HEK293 (cell line): ENCODE measurements at regions not wholly inside any gene's neighbourhood (a gene's known extent, or its start where the extent isn't known, plus 50 kb on each side); places are given as distances from the start of the nearest gene placed in this dataset.

Source experiments
- CTCF ChIA-PET: fragments of 350-600 bp; formaldehyde crosslinking; extraction: SDS; loops from one replicate; lab custom pipeline; 2021; ENCODE audit warnings: antibody characterized with exemption; lab: Yijun Ruan, JAX
- POLR2A ChIA-PET: fragments of 300-600 bp; formaldehyde crosslinking; extraction: SDS; loops from one replicate; lab custom pipeline; 2020; ENCODE audit warnings: antibody characterized with exemption, inconsistent platforms; lab: Yijun Ruan, JAX
- H3K27ac ChIP-seq: fragments of 200-500 bp; sonication (Bioruptor generic); 2 replicates; pipeline ENCODE4 v1.5.1; 2014; ENCODE audit warnings: low read depth, low read length, control low read depth, inconsistent platforms; ENCODE audit errors: extremely low read depth
- H3K36me3 ChIP-seq, 2 experiments: fragments of 200-500 bp in 1 of 2; sonication (Bioruptor generic) in 1 of 2; 1 replicate in 1 of 2; 2 replicates in 1 of 2; pipeline ENCODE4 v1.5.1; 2014 to 2017; ENCODE audit warnings: inconsistent platforms in 2 of 2, low read length in 2 of 2; ENCODE audit not compliant: control insufficient read depth in 2 of 2, insufficient read depth in 1 of 2
- H3K4me1 ChIP-seq: fragments of 200-500 bp; sonication (Bioruptor generic); 2 replicates; pipeline ENCODE4 v1.5.1; 2014; ENCODE audit warnings: mild to moderate bottlenecking, low read length, inconsistent platforms; ENCODE audit not compliant: control insufficient read depth, insufficient read depth
- H3K4me3 ChIP-seq: 2 replicates; pipeline ENCODE4 v1.5.1; 2011; ENCODE audit warnings: low read depth, mild to moderate bottlenecking, control low read depth, low read length, moderate library complexity
- H3K9me3 ChIP-seq: fragments of 200-500 bp; sonication (Bioruptor generic); 2 replicates; pipeline ENCODE4 v1.5.1; 2014; ENCODE audit warnings: low read depth, low read length, inconsistent platforms; ENCODE audit not compliant: control insufficient read depth, insufficient read depth
- HOXC10 ChIP-seq: sonication (generic); formaldehyde crosslinking; IDR thresholded peaks from 2 replicates; pipeline ENCODE4 v1.8.1; 2023; ENCODE audit warnings: mild to moderate bottlenecking, missing genetic modification reagents
- KLF16 ChIP-seq: fragments of 450-650 bp; formaldehyde crosslinking; IDR thresholded peaks from 2 replicates; pipeline ENCODE4 v1.5.1; 2017; ENCODE audit warnings: missing biosample characterization, missing genetic modification characterization
- KLF8 ChIP-seq: fragments of 450-650 bp; formaldehyde crosslinking; IDR thresholded peaks from 2 replicates; pipeline ENCODE4 v1.5.1; 2016; ENCODE audit warnings: missing biosample characterization, missing genetic modification characterization
- OSR2 ChIP-seq: fragments of 450-650 bp; formaldehyde crosslinking; IDR thresholded peaks from 2 replicates; pipeline ENCODE4 v1.5.1; 2016; ENCODE audit warnings: missing biosample characterization, missing genetic modification characterization
- YY1 ChIP-seq: fragments of 450-650 bp; formaldehyde crosslinking; IDR thresholded peaks from 2 replicates; pipeline ENCODE4 v1.5.1; 2018; ENCODE audit warnings: missing biosample characterization, missing genetic modification characterization
- ZBTB7A ChIP-seq: fragments of 450-650 bp; formaldehyde crosslinking; IDR thresholded peaks from 2 replicates; pipeline ENCODE4 v1.5.1; 2016; ENCODE audit warnings: low read depth, missing biosample characterization, missing genetic modification characterization
- ZFP37 ChIP-seq: fragments of 450-650 bp; formaldehyde crosslinking; IDR thresholded peaks from 2 replicates; pipeline ENCODE4 v1.5.1; 2016; ENCODE audit warnings: missing biosample characterization, missing genetic modification characterization
- ZFP41 ChIP-seq: fragments of 450-650 bp; formaldehyde crosslinking; IDR thresholded peaks from 2 replicates; pipeline ENCODE4 v1.5.1; 2016; ENCODE audit warnings: missing biosample characterization, missing genetic modification characterization, borderline replicate concordance
- ZNF112 ChIP-seq: fragments of 450-650 bp; formaldehyde crosslinking; IDR thresholded peaks from 2 replicates; pipeline ENCODE4 v1.5.0; 2017; ENCODE audit warnings: missing biosample characterization, missing genetic modification characterization
- ZNF157 ChIP-seq: fragments of 450-650 bp; formaldehyde crosslinking; IDR thresholded peaks from 2 replicates; pipeline ENCODE4 v1.5.1; 2016; ENCODE audit warnings: missing biosample characterization, missing genetic modification characterization
- ZNF214 ChIP-seq: fragments of 450-650 bp; formaldehyde crosslinking; IDR thresholded peaks from 2 replicates; pipeline ENCODE4 v1.5.1; 2017; ENCODE audit warnings: missing biosample characterization, mild to moderate bottlenecking, missing genetic modification characterization, borderline replicate concordance
- ZNF341 ChIP-seq: fragments of 450-650 bp; formaldehyde crosslinking; IDR thresholded peaks from 2 replicates; pipeline ENCODE4; 2016; ENCODE audit warnings: low read depth, missing biosample characterization, missing genetic modification characterization
- ZNF350 ChIP-seq: fragments of 450-650 bp; formaldehyde crosslinking; IDR thresholded peaks from 2 replicates; pipeline ENCODE4 v1.5.0; 2017; ENCODE audit warnings: missing biosample characterization, mild to moderate bottlenecking, missing genetic modification characterization
- ZNF394 ChIP-seq: fragments of 450-650 bp; formaldehyde crosslinking; IDR thresholded peaks from 2 replicates; pipeline ENCODE4 v1.5.1; 2016; ENCODE audit warnings: missing biosample characterization, missing genetic modification characterization, mild to moderate bottlenecking, moderate library complexity, borderline replicate concordance
- ZNF404 ChIP-seq: fragments of 450-650 bp; formaldehyde crosslinking; IDR thresholded peaks from 2 replicates; pipeline ENCODE4 v1.5.1; 2017; ENCODE audit warnings: missing biosample characterization, missing genetic modification characterization
- ZNF423 ChIP-seq: fragments of 450-650 bp; formaldehyde crosslinking; IDR thresholded peaks from 2 replicates; pipeline ENCODE4 v1.5.1; 2016; ENCODE audit warnings: missing biosample characterization, missing genetic modification characterization
- ZNF514 ChIP-seq: fragments of 450-650 bp; formaldehyde crosslinking; IDR thresholded peaks from 2 replicates; pipeline ENCODE4 v1.5.1; 2016; ENCODE audit warnings: missing biosample characterization, missing genetic modification characterization
- ZNF544 ChIP-seq: fragments of 450-650 bp; formaldehyde crosslinking; IDR thresholded peaks from 2 replicates; pipeline ENCODE4 v1.5.0; 2017; ENCODE audit warnings: missing biosample characterization, missing genetic modification characterization
- ZNF558 ChIP-seq: fragments of 450-650 bp; formaldehyde crosslinking; IDR thresholded peaks from 2 replicates; pipeline ENCODE4 v1.5.1; 2016; ENCODE audit warnings: missing biosample characterization, missing genetic modification characterization
- ZNF571 ChIP-seq: fragments of 450-650 bp; formaldehyde crosslinking; IDR thresholded peaks from 2 replicates; pipeline ENCODE4 v1.5.0; 2017; ENCODE audit warnings: missing biosample characterization, missing genetic modification characterization
- ZNF600 ChIP-seq: fragments of 450-650 bp; formaldehyde crosslinking; IDR thresholded peaks from 2 replicates; pipeline ENCODE4 v1.5.1; 2016; ENCODE audit warnings: missing biosample characterization, missing genetic modification characterization
- ZNF621 ChIP-seq: fragments of 450-650 bp; formaldehyde crosslinking; IDR thresholded peaks from 2 replicates; pipeline ENCODE4 v1.5.1; 2017; ENCODE audit warnings: missing biosample characterization, missing genetic modification characterization
- ZNF654 ChIP-seq: fragments of 450-650 bp; formaldehyde crosslinking; IDR thresholded peaks from 2 replicates; pipeline ENCODE4 v1.5.1; 2016; ENCODE audit warnings: low read depth, missing biosample characterization, missing genetic modification characterization
- ZNF664 ChIP-seq: fragments of 450-650 bp; formaldehyde crosslinking; IDR thresholded peaks from 2 replicates; pipeline ENCODE4 v1.5.1; 2016; ENCODE audit warnings: missing biosample characterization, missing genetic modification characterization
- ZNF747 ChIP-seq: fragments of 450-650 bp; formaldehyde crosslinking; IDR thresholded peaks from 2 replicates; pipeline ENCODE4 v1.5.1; 2016; ENCODE audit warnings: missing biosample characterization, missing genetic modification characterization
- ZNF777 ChIP-seq: fragments of 450-650 bp; formaldehyde crosslinking; IDR thresholded peaks from 2 replicates; pipeline ENCODE4 v1.5.1; 2017; ENCODE audit warnings: missing biosample characterization, missing genetic modification characterization, borderline replicate concordance
- ZNF843 ChIP-seq: fragments of 450-650 bp; formaldehyde crosslinking; IDR thresholded peaks from 2 replicates; pipeline ENCODE4 v1.5.1; 2016; ENCODE audit warnings: missing biosample characterization, missing genetic modification characterization
- ZSCAN16 ChIP-seq: fragments of 450-650 bp; formaldehyde crosslinking; IDR thresholded peaks from 2 replicates; pipeline ENCODE4 v1.5.1; 2016; ENCODE audit warnings: missing biosample characterization, missing genetic modification characterization
- TF ChIP-seq, protein P1 (sequence below): fragments of 450-650 bp; formaldehyde crosslinking; IDR thresholded peaks from 2 replicates; pipeline ENCODE4 v1.5.1; 2016; ENCODE audit warnings: missing biosample characterization, missing genetic modification characterization
- TF ChIP-seq, protein P2 (sequence below): fragments of 450-650 bp; formaldehyde crosslinking; IDR thresholded peaks from 2 replicates; pipeline ENCODE4 v1.5.1; 2016; ENCODE audit warnings: missing biosample characterization, missing genetic modification characterization
- TF ChIP-seq, protein P3 (sequence below): fragments of 450-650 bp; formaldehyde crosslinking; IDR thresholded peaks from 2 replicates; pipeline ENCODE4 v1.5.1; 2016; ENCODE audit warnings: missing biosample characterization, missing genetic modification characterization

DNA sequence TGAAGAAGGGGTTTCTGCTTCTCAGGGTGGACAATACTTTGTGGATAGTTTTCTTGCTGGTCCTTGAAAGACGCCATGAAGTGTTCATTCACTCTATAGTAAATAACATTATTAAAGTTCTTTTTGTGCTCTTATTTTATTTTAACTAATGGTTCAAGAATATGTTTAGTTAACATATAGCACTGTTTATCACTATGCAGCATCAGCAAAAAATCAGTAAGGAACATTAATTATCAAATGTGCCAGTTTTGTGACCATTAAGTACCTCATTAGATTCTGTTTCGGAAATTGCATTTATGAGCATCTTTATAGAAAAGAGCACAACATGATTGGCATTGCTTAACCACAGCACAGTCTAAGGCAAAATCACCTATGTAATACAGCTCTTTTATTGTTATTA is 385.6 kb downstream of the LMO4 start:
- Histone ChIP-seq H3K36me3 (no peaks in the 10 kb centered on the region), H3K27ac (no peak overlapping the region), H3K9me3 (no peaks in the 10 kb centered on the region), H3K4me3 (no peak overlapping the region), H3K4me1 (peaks cover 21% of the 10 kb centered on the region)
- ChIA-PET CTCF (interaction anchor here (0.6 to 2.2 kb wide), 4 partner anchors 99 to 963 kb away, joined by 3 to 8 read pairs (median 4); no protein-coding TSS in a partner anchor), POLR2A (no interaction called here)
- TF ChIP-seq ZNF747 (tag by site-specific recombination) (no peak), ZNF600 (tag by site-specific recombination) (no peak), ZNF621 (tag by site-specific recombination) (no peak), YY1 (tag by site-specific recombination) (no peak), ZNF423 (tag by site-specific recombination) (no peak), ZNF558 (tag by site-specific recombination) (no peak), ZFP41 (tag by site-specific recombination) (no peak), ZNF571 (tag by site-specific recombination) (no peak), OSR2 (tag by site-specific recombination) (no peak), ZNF654 (tag by site-specific recombination) (no peak), ZNF157 (no peak)
- TF ChIP-seq, protein P1, sequence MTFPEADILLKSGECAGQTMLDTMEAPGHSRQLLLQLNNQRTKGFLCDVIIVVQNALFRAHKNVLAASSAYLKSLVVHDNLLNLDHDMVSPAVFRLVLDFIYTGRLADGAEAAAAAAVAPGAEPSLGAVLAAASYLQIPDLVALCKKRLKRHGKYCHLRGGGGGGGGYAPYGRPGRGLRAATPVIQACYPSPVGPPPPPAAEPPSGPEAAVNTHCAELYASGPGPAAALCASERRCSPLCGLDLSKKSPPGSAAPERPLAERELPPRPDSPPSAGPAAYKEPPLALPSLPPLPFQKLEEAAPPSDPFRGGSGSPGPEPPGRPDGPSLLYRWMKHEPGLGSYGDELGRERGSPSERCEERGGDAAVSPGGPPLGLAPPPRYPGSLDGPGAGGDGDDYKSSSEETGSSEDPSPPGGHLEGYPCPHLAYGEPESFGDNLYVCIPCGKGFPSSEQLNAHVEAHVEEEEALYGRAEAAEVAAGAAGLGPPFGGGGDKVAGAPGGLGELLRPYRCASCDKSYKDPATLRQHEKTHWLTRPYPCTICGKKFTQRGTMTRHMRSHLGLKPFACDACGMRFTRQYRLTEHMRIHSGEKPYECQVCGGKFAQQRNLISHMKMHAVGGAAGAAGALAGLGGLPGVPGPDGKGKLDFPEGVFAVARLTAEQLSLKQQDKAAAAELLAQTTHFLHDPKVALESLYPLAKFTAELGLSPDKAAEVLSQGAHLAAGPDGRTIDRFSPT (tag by site-specific recombination) = no peak

DNA sequence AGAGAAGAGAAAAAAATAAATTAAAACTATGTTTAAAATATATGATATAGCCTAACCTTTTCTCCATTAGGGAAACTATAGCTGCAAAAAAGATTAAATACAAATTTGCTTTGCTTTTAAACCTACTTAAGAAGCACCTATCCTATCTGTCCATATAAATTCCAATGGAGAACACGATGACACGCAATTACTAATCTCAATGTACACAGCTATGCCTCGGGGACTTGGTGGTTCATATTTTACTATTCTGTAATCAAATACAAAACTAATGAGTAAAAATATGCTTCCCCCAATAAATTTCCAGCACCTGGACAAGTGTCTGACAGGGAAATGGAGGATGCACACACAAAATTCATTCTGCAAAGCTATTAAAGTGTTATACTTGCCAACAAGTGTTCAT is 386.4 kb downstream of the LMO4 start:
- Histone ChIP-seq H3K36me3 (no peaks in the 10 kb centered on the region), H3K9me3 (no peaks in the 10 kb centered on the region), H3K4me3 (no peak overlapping the region)
- CTCF ChIA-PET = interaction anchor here (0.7 kb wide), 1 partner anchor 434 kb away, joined by 3 read pairs; no protein-coding TSS in a partner anchor
- TF ChIP-seq ZNF571 (tag by site-specific recombination) (no peak), ZSCAN16 (tag by site-specific recombination) (no peak), ZNF514 (tag by site-specific recombination) (no peak), ZNF112 (tag by site-specific recombination) (no peak), ZNF394 (tag by site-specific recombination) (no peak)
- TF ChIP-seq, protein P2, sequence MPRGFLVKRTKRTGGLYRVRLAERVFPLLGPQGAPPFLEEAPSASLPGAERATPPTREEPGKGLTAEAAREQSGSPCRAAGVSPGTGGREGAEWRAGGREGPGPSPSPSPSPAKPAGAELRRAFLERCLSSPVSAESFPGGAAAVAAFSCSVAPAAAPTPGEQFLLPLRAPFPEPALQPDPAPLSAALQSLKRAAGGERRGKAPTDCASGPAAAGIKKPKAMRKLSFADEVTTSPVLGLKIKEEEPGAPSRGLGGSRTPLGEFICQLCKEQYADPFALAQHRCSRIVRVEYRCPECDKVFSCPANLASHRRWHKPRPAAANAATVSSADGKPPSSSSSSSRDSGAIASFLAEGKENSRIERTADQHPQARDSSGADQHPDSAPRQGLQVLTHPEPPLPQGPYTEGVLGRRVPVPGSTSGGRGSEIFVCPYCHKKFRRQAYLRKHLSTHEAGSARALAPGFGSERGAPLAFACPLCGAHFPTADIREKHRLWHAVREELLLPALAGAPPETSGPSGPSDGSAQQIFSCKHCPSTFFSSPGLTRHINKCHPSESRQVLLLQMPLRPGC (tag by site-specific recombination) = no peak
- TF ChIP-seq, all 188 proteins: peak for 0
- H3K27ac ChIP-seq = no peak overlapping the region
- H3K4me1 ChIP-seq = peaks cover 21% of the 10 kb centered on the region
- POLR2A ChIA-PET = no interaction called here

DNA sequence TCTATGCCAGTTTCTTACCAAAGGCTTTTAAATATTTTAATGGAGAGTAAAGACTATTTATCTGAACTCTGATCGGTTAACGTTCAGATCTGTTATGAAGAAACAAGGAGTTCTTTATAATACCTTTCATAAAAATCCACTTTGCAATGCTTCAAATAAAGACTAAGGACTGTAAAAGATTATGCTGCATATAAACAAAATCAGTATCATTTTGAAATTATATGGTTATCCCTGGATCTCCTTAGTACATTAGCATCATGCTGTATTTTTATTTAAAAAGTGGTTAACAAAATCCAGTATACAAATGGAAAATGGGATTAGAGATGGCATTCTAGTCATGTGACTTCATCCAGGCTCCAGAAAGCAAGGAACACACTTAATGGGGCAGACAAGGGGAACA is 386.8 kb downstream of the LMO4 start:
- Histone ChIP-seq H3K27ac (no peak overlapping the region), H3K9me3 (no peaks in the 10 kb centered on the region), H3K4me1 (peaks cover 21% of the 10 kb centered on the region), H3K36me3 (no peaks in the 10 kb centered on the region), H3K4me3 (no peak overlapping the region)
- TF ChIP-seq ZNF544 (tag by site-specific recombination) = no peak
- TF ChIP-seq ZFP37 (tag by site-specific recombination) = no peak
- TF ChIP-seq ZNF843 (tag by site-specific recombination) = no peak
- TF ChIP-seq, protein P3, sequence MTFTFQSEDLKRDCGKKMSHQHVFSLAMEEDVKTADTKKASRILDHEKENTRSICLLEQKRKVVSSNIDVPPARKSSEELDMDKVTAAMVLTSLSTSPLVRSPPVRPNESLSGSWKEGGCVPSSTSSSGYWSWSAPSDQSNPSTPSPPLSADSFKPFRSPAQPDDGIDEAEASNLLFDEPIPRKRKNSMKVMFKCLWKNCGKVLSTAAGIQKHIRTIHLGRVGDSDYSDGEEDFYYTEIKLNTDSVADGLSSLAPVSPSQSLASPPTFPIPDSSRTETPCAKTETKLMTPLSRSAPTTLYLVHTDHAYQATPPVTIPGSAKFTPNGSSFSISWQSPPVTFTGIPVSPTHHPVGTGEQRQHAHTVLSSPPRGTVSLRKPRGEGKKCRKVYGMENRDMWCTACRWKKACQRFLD (tag by site-specific recombination) = no peak
- no peak for TF ChIP-seq ZNF664 (tag by site-specific recombination)
- no peak for TF ChIP-seq ZNF777 (tag by site-specific recombination)
- TF ChIP-seq ZBTB7A (tag by site-specific recombination) = no peak
- TF ChIP-seq KLF16 (tag by site-specific recombination) = no peak
- no peak for TF ChIP-seq ZNF404
- no peak for TF ChIP-seq KLF8 (tag by site-specific recombination)
- no peak for TF ChIP-seq HOXC10 (CRISPR knock-in tag)
- no peak for TF ChIP-seq ZNF214 (tag by site-specific recombination)
- no peak for TF ChIP-seq ZNF341 (tag by site-specific recombination)
- TF ChIP-seq ZNF350 = no peak
- POLR2A ChIA-PET = no interaction called here
- CTCF ChIA-PET = no interaction called here
